A673 (cell line): ENCODE measurements at regions not wholly inside any gene's neighbourhood (a gene's known extent, or its start where the extent isn't known, plus 50 kb on each side); places are given as distances from the start of the nearest gene placed in this dataset.

Source experiments
- BruUV-seq: library from RNA; stranded (reverse); fragments of 400-500 nt; replicated peaks from 2 replicates; lab custom pipeline; 2021; lab: Mats Ljungman, UMichigan
- CTCF ChIA-PET: fragments of 300-600 bp; sonication (Branson Sonifier 250); formaldehyde crosslinking; loops from one replicate; lab custom pipeline; 2022; ENCODE audit warnings: antibody characterized with exemption; lab: Charles Lee
- POLR2A ChIA-PET: fragments of 300-600 bp; sonication (Branson Sonifier 250); formaldehyde crosslinking; loops from one replicate; lab custom pipeline; 2022; ENCODE audit warnings: antibody characterized with exemption; ENCODE audit not compliant: low non-redundant PET; lab: Charles Lee
- DNase-seq: peaks from one replicate; pipeline ENCODE4 v3.0.0-alpha.2; 2015; ENCODE audit warnings: low spot score
- H3K27ac ChIP-seq: fragments of 200-600 bp; sonication (generic); 2 replicates; pipeline ENCODE4 v1.5.1; 2016; ENCODE audit warnings: mixed run types, low read depth, mild to moderate bottlenecking, mixed read lengths, antibody characterized with exemption, low read length; ENCODE audit not compliant: poor library complexity, severe bottlenecking
- H3K27me3 ChIP-seq: fragments of 200-600 bp; sonication (generic); replicated peaks from 2 replicates; pipeline ENCODE4 v1.6.1; 2017; ENCODE audit warnings: mixed run types, low read depth, mild to moderate bottlenecking, mixed read lengths, antibody characterized with exemption, low read length; ENCODE audit not compliant: insufficient read depth, poor library complexity
- H3K36me3 ChIP-seq: fragments of 200-600 bp; sonication (generic); 2 replicates; pipeline ENCODE4 v1.6.1; 2016; ENCODE audit warnings: mixed run types, mild to moderate bottlenecking, mixed read lengths, antibody characterized with exemption, low read length; ENCODE audit not compliant: insufficient read depth, poor library complexity, severe bottlenecking
- H3K4me1 ChIP-seq: fragments of 200-600 bp; sonication (generic); 2 replicates; pipeline ENCODE4 v1.6.1; 2017; ENCODE audit warnings: mixed run types, mild to moderate bottlenecking, mixed read lengths, antibody characterized with exemption, low read length; ENCODE audit not compliant: insufficient read depth, poor library complexity, severe bottlenecking
- H3K4me3 ChIP-seq: fragments of 200-600 bp; sonication (generic); 2 replicates; pipeline ENCODE4 v1.5.1; 2016; ENCODE audit warnings: low read depth, mixed run types, mild to moderate bottlenecking, mixed read lengths, low read length; ENCODE audit not compliant: poor library complexity, severe bottlenecking
- H3K9me3 ChIP-seq: fragments of 200-600 bp; sonication (generic); 2 replicates; pipeline ENCODE4 v1.6.1; 2016; ENCODE audit warnings: mixed run types, low read depth, mild to moderate bottlenecking, mixed read lengths, antibody characterized with exemption, low read length; ENCODE audit not compliant: poor library complexity, severe bottlenecking
- CTCF ChIP-seq: fragments of 300-800, 200-600 bp; sonication (generic); conservative IDR thresholded peaks from 2 replicates; pipeline ENCODE4 v1.5.1; 2017; ENCODE audit warnings: low read depth, mild to moderate bottlenecking, antibody characterized with exemption, low read length, moderate library complexity, mixed read lengths
- EZH2 ChIP-seq: fragments of 200-600 bp; sonication (generic); IDR thresholded peaks from 2 replicates; pipeline ENCODE4 v1.6.1; 2017; ENCODE audit warnings: borderline replicate concordance, low read depth, mild to moderate bottlenecking, mixed read lengths, antibody characterized with exemption, low read length; ENCODE audit not compliant: poor library complexity, severe bottlenecking
- intact Hi-C: fragments of 100-400 bp; cut with micrococcal nuclease; formaldehyde crosslinking; loops from one replicate; pipeline ENCODE4 v1.10.0; 2022; ENCODE audit not compliant: unreplicated experiment

DNA sequence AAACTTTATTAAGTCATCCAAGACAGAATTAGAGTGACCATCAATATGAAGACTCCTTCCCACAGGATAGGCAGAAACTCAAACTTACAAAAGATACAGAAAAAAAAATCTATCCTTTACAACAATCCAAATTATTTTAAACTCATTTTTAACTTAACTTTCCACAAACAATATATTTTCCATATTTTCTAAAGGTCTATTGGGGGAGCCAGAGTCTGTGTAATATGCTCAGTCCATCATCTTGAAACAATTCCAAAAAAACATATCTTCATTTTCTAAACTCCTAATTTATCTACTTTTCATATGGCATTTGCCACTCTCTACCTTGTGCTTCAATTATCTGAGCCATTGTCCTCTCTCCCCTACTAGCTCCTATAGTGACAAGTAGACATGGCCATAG lies 378.1 kb downstream of the PDGFC start:
- intact Hi-C loops, result loop anchor here (10.0 kb wide), 2 partner anchors 451 to 531 kb away; no protein-coding TSS in a partner anchor

GRCh38 chr4:156591679-156592078 lies 379.9 kb downstream of the PDGFC start:
- ChIA-PET POLR2A (no interaction called here), CTCF (no interaction called here)
- TF ChIP-seq CTCF, result no peak
- no peak for TF ChIP-seq EZH2
- H3K27ac ChIP-seq, result no peak overlapping the region
- intact Hi-C loops, result loop anchor here (10.0 kb wide), 2 partner anchors 453 to 533 kb away; no protein-coding TSS in a partner anchor
- no peak overlapping the region for H3K4me3 ChIP-seq
- H3K27me3 ChIP-seq, result no peaks in the 10 kb centered on the region
- no TSS peak for BruUV-seq
- no peaks in the 10 kb centered on the region for H3K9me3 ChIP-seq
- no peaks in the 10 kb centered on the region for H3K36me3 ChIP-seq
- peaks cover 46% of the 10 kb centered on the region for H3K4me1 ChIP-seq
- no peak for DNase-seq

More for the DNA sequence above, 378.1 kb downstream of the PDGFC start:
- BruUV-seq, result no TSS peak
- no peak for DNase-seq
- no peaks in the 10 kb centered on the region for H3K36me3 ChIP-seq
- ChIA-PET CTCF (no interaction called here), POLR2A (no interaction called here)
- no peaks in the 10 kb centered on the region for H3K27me3 ChIP-seq
- no peaks in the 10 kb centered on the region for H3K9me3 ChIP-seq
- peaks cover 52% of the 10 kb centered on the region for H3K4me1 ChIP-seq
- H3K4me3 ChIP-seq, result no peak overlapping the region
- no peak overlapping the region for H3K27ac ChIP-seq
- peak; percentile 43; the same call in 1 of the 2 replicates for TF ChIP-seq CTCF
- TF ChIP-seq EZH2, result no peak

- no peak for DNase-seq
- Histone ChIP-seq H3K27me3 (no peaks in the 10 kb centered on the region), H3K36me3 (no peaks in the 10 kb centered on the region), H3K4me3 (no peak overlapping the region), H3K4me1 (peaks cover 19% of the 10 kb centered on the region), H3K9me3 (no peaks in the 10 kb centered on the region), H3K27ac (no peak overlapping the region)
- intact Hi-C loops, result no loop called here
- ChIA-PET CTCF (no interaction called here), POLR2A (no interaction called here)
- no TSS peak for BruUV-seq
- TF ChIP-seq CTCF (no peak), EZH2 (no peak)
Observed at GRCh38 chr4:156584100-156584499, 387.5 kb downstream of the PDGFC start.
